NCI-H2196 (cell line): ENCODE measurements at regions not wholly inside any gene's neighbourhood (a gene's known extent, or its start where the extent isn't known, plus 50 kb on each side); places are given as distances from the start of the nearest gene placed in this dataset.

Source experiments
- DNase-seq: peaks from one replicate; lab custom pipeline; 2025; ENCODE audit not compliant: unreplicated experiment; lab: John Stamatoyannopoulos, UW

DNA sequence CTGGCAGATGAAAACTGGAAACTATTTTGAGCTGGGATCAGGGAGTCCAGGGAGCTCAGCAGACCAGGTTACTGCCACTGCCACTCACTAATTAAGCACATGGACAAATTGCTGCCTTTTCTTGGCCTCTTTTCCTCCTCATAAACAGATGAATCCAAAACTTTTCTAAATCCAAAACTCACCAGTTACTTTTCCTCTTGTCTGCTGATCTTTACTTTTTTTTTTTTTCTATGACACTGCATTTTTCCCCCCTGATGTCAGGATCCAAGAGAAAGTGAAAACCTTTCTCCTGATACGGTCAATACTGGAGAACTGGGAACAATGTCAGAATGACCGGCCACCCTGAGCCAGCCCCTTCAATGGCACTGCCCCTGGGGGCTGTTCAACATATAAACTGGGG, 405.8 kb downstream of the DUSP10 start:
- DNase-seq: no peak

DNA sequence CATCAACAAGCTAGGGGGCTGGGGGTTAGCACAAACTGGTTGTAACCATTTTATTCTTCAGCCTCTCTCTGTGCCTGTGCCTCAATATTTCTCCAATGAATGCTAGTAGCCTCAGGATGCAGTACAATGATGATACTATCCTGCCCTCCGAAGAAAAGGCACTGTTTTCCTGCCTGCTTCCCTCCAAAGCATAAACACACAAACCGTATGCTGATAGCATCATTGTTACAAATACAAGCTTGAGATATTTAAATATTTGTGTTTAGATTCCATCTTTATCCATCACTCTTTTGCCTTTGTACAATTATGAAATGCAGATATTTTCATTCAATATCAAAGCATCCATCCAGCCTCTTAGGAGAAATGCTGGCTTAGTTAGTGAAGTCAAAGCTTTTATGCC, 404.8 kb downstream of the DUSP10 start:
- no peak for DNase-seq

DNA sequence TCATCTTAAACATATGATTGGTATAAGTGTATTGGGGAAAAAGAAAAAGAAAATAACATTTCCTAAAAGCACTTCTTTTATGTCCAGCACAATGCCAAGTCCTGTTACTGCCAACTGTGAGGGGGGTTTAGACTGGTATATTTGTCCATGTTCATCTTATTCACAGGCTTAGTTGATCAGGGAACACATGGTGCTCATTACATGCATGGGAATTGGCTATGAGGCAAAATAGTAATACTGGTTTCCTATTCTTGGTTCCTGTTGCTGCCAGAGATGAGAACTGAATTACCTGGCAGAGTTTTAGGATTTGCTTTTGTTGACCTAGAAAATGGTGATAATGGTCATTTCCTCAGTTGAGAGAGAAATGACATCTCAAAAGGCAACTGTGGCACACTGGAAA, 398.8 kb downstream of the DUSP10 start:
- no peak for DNase-seq

DNA sequence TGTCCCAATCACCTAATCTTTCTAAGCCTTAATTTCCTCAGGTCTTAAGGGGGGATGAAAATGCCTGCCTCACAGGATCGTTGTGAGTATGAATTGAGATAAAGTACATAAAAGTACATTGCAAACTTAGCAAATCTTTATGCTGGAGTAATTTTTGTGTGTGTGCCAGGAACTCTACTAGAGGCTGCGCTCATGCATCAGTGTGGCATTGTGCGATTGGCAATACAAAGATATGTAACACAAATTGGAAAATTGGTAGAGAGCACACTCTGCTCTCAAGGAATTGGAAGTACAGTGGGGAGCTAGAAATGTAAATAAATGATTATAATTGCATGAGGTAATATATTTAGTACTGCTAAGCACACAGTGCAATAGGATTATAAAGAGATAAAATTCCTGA, 398.3 kb downstream of the DUSP10 start:
- DNase-seq: no peak

DNA sequence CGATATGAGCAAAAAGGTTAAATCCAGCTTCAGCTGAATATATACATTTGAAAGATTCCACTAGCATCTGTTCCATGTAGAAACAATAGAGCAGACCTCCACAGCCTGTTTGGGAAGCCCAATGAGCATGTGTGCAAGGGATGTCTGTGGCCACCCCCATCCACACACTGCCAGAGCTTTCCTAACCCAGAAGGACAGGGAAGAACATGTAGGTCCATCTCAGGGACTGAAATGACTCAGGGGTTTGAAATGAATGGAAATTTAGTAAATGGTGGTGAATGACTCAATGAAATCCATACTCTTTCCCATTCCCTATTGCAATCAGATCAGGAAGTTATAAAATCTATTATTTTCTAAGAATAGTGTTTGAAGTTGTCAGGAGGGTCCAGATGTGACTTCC, 397.2 kb downstream of the DUSP10 start:
- DNase-seq: no peak

DNA sequence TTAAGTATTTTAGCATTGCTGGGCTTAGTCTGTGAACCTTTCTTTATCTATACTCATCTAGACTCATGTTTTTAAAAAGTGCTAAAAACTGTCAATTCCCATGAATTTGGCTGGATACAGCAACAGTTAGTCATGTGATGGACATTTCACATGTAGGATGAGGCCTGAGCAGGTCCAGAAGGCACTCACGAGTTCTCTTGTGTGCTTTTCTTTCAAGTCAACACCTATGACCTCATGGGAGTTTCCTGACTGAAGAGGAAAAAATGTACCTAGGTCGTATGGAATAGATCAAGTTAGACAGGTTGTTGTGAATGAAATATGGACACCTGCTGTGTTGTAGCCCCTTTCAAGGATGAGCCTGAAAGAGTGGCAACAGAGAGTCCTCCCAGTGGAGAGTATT, 394.2 kb downstream of the DUSP10 start:
- no peak for DNase-seq

DNA sequence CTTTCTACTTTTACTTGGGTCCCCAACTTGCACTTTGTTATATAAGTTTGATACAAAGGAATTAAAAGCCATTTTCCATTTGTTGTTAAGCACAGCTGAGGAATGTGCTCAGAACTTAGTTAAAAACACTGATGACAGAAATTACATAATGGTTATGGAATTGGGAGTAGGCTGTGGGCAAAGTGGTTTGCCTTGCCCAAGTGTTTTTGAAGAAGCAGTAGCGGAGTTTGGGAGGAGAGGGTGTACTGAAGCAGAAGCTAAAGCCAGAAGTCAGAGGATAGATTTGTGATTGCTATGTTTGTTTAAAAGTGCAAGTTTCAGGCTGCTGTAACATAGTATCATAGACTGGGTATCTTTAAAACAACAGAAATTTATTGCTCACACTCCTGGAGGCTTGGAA, 391.8 kb downstream of the DUSP10 start:
- no peak for DNase-seq

DNA sequence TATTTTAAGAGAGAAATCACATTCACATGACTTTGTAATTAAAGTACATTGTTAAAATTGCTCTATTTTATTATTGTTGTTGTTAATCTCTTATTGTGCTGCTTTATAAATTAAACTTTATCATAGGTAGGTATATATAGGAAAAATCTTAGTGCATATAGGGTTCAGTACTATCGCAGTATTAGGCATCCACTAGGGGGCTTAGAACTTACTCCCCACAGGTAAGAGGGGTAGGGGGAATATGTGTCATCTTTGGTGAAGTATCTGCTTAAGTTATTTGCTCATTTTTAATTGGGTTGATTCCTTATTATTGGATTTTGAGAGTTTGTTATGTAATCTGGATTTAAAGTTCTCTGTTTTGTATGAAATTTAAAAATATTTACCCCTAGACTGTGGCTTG, 385.2 kb downstream of the DUSP10 start:
- no peak for DNase-seq

DNA sequence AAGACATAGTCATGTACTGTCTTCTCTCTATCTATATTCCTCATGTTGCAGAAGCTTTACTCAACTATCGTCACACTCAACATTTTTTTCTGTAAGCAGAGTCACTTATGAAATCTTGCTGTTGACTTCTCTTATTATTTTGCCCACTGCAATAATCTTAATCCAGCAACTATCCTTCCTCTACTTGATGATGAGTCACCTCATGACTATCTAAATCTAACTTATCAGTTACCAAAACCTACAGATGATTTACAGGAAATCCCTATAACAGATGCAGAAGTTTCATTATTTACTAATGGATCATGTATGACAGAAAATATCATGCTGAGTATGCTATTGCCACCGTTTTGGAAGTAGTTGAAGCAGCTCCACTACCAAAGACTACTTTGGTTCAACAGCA, 378.9 kb downstream of the DUSP10 start:
- DNase-seq: no peak

DNA sequence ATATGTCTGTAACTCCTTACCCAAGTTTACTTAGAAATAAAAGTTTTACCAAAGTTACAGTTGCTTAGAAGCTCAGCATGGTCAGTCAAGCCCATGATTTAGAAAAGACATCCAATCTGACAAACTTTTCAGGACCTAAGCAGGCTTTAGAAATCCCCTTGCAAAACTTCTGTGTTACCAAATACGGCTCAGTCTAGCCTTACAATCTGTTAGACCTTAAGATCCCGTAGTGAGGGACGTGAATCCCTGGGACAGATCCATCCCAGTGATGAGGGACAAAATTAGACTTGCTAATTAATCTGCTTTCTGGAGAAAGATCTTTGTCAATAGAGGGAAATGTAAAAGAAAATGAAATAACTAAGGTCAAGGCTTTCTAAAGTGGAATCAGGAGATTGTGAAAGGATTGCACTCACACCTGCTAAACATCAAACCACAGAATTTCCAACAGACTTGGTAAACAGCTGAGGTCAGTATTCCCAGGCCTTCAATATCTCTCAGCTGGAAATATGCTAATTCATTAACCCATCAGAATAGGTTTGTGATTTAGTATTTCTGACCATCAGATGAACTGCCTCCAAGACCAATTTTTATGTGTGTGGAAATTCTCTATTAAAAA, 375.3 kb downstream of the DUSP10 start:
- no peak for DNase-seq

DNA sequence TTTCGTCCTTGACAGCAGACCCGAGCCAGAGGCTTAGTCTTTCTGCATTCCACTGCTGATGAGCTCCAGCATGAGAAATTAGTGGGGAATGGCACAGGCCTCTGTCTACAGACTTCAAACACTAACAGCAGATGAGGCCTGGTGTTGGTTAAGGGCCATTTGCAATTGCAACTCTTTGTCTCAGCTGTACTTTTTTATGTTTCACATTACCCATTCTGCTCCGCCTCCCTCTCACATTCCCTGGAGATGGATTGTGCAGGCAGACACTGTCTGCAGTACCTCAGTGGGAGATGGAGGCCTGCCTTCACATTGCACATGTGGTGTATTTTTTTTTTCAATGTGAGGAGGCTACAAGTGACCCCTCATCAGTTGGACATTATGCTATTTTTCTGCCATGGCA, 370.2 kb downstream of the DUSP10 start:
- no peak for DNase-seq

DNA sequence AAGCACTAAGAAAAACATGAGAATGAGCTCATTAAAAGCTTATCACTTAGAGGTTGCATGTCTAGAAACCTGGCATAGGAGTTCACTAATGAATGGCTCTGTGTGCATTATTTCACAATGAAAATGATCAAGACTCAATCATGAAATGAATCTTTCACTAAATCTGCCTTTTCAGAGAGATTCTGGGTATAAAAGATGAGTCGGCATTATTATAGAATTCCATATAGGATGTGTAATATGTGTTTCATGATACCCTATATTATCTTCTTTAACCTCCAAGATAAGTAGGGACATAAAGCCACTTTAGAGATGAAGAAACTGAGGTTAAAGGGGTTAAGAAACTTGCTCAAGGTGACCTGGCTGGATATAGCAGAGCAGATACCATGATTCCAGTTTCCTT, 368.1 kb downstream of the DUSP10 start:
- no peak for DNase-seq

DNA sequence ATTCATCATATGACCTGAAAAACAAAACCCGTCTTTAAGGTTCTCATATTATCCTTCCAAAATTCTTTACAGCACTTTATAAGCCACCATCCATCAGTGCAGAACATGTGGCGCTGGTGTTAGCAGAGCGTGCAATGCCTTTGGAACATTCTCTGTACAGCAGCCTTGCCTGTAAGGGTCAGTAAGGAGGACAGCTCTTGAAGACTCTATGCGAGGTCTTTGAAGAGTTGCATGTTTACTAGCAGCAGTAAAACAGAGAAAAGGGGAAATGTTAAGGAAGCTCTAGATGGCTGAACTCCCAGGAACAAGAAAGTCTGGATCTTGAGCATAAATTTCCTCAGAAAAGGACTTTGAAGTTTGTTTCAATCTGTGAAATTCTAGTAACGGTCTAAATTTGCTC, 365.6 kb downstream of the DUSP10 start:
- no peak for DNase-seq

DNA sequence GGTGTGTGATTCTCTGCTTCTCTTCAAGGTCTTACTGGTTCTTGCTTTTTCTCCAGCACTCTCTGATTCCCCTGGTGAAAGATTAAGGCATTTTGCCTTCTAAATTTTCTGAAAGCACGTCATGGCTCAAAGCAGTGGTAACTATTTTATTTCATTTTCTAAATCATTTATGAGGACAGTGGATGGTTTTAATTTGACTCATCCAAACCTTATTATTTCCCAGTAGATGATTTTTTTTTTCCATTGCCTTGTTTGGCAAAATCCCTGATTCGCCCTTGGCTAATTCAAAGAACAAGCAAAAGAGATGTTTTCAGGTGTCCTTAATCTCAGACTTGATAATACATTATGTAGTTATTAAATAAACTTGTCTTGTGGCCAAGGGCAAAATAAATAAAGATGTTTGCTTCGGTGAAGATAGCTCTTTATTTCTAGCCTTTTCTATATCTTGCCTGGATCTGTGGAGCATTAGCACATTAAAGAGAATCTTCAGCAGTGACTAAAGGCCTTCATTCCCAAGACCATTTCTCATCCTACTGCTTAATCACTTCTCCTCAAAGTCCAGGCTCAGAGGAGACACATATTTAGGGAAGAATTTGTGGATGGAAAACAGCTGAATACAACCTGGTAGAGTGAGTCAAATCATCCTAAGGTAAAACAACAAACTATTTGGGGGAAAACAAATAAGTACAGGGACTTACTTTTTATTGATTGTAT, 359.8 kb downstream of the DUSP10 start:
- no peak for DNase-seq

DNA sequence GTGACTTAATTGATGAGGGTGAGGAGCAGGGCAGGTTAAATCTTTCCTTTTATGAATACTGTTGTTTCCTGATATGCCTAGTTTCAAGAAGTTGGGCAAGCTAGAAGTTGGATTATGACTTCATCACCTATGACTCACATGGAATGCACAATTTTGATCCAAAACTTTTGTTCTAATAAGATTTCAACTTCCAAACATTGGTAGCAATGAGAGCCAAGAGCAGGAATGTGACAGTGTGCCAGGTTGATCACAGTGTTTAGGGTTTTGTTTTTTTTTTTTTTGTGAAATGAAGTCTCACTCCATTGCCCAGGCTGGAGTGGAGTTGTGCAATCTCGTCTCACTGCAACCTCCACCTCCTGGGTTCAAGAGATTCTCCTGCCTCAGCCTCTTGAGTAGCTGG, 349.4 kb downstream of the DUSP10 start:
- DNase-seq: no peak

DNA sequence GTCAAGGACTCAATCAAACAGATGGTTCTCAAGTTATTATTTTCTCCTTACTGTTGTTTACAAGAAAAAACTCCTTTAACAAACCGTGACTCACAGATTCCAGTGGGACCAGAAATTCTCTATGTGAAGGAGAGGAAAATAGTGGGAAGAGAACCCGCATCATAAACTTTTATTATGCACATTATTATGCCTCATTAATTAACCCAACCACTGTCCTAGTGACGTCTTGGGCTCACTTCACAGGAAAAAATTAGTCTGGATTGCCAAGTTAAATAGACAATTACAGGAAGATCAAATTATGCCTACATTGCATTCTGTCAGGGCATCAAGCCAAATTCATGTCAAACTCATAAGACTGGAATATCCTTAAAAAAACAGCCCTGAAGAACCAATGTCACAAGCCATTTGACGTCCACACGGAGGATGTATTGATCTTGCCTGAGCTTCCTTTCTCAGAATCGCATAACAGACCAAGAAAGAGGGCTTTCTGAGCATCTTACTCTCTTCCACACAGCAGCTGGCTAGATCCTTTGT, 347.8 kb downstream of the DUSP10 start:
- no peak for DNase-seq

DNA sequence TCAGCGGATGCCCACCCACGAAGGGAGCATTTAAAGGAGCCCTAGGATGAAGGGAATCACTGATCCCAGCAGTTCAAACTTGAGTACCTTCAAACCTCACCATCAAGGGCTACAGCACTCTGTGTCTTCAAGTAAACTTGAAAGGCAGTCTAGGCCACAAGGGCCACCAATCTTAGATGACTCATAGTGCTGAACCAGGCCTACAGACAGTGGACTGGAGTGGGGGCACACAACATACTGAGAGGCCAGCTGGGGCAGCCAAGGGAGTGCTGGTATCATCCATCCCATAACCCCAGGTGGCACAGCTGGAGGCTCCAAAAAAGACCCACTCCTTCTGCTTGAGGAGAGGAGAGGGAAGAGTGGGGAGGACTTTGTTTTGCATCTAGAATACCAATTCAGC, 345.4 kb downstream of the DUSP10 start:
- no peak for DNase-seq

DNA sequence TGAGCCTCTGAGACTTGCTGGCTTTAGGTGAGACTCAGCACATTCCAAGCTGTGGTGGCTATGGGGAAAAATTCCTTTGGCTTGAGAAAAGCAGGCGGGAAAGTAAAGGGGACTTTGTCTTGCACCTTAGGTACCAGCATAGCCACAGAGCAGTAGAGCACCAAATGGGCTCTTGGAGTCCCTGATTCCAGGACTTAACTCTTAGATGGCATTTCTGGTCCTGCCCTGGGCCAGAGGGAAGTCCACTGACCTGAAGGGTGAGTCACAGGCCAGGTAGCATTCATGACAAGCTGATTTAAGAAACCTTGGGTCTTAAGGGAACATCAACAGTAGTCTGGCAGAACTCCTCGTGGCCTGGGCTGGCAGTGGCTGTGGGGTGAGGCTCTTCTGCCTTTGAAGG, 344.7 kb downstream of the DUSP10 start:
- DNase-seq: no peak

DNA sequence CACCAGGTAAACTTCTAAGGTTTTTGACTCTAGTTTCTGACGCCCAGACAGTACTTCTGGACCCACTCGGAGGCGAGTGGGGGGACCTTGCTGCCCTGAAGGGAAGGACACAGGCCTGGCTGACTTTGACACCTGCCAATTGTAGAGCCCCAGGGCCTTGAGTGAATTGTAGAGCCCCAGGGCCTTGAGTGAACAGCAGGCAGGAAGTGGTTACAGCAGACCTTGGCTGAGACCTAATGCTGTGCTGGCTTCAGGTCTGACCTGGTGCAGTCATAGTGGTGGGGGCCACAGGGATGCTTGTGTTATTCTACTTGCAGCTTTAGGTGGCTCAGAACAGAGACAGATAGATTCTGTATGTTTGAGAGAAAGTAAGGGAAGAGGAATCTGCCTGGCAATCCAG, 344.3 kb downstream of the DUSP10 start:
- no peak for DNase-seq

DNA sequence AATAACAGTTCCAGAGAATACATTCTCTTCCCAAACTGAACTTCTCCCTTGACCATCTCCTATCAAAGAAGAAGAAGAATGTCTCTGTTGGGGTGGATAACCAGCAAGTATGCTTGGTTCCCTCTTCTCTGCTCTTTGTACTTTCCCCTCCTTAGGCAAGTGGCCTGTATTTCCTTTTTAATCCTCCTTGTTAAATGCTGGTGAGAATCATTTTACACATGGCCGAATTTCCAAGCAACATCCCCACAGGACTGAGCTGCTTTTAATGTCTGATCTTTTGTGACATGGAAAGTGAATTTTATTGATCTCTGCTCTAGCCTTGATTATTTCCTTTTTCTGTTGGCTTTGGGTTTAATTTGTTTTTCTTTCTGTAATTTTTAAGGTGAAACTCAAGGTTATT, 336.7 kb downstream of the DUSP10 start:
- DNase-seq: no peak

DNA sequence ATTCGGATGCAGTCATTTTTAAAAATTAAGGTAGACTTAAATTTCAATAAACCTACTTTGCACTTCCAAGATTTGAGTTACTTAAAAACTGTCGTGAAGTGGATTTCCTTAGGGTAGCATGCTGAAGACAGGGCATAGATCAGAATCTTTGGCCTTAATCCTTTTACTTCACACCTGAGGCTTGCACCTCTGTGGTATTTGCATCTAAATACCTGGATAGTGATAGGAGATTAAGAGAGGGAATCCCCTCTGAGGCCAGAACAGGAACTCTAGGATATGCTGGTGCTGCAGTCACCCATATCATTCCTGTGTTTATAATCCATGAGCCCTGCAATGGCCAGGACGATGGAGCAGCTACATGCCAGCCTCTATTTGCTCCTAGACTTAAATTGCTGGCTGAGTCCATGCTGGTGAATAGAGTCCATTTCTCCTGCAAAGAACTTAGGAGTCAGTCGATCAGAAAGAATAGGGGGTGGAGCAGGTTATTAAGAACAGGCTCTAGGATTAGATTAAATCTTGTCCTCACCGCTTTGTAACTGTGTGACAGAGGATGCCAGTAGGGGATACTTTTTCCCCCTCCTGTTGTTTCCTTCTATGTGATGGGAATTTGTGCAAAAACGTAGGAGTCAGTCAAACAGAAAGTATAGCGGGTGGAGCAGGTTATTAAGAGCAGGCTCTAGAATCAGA, 333.6 kb downstream of the DUSP10 start:
- no peak for DNase-seq

DNA sequence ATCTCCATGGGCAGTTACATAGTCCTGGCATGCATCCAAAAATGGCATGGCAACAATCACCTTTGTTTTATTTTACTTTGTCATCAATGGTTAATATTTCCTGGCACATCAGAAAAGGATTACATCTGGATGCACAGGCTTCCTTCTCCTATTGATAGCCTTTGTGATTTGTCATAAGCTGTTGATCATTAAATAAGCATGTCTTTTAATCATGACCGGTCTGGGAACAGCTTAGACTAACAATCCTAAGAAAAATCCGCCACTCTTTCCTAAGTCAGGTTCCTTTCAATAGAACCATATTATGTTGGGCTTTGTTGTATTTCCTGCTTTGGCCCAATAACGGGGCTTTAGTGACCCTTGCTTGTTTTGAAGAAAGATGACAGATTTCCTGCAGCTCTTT, 330.6 kb downstream of the DUSP10 start:
- no peak for DNase-seq
